HL-60/S4 treated with phorbol 12-myristate 13-acetate at 8.2 ng/mL for 4 days and 3 days (cell line): ENCODE measurements at regions not wholly inside any gene's neighbourhood (a gene's known extent, or its start where the extent isn't known, plus 50 kb on each side); places are given as distances from the start of the nearest gene placed in this dataset.
"Not testable (repeated sequence)": the region's sequence is repeated elsewhere in the genome, so short reads cannot be mapped to it uniquely, and the experiment has no call there.

Experiments used
- in situ Hi-C: fragments of 300-500 bp; cut with MboI; formaldehyde crosslinking; loops from 2 replicates; pipeline ENCODE4 v1.15.0; 2022; ENCODE audit warnings: low sequenced_read_pairs

- in situ Hi-C loops: no loop called here
Observed at GRCh38 chr5:147075187-147075586, 159.6 kb upstream of the STK32A start.

- in situ Hi-C loops: no loop called here
Observed at GRCh38 chr5:147080391-147080790, 154.4 kb upstream of the STK32A start.

GRCh38 chr5:147081311-147081764 is 153.5 kb upstream of the STK32A start:
- in situ Hi-C loops: no loop called here

- in situ Hi-C loops: no loop called here
Observed at GRCh38 chr5:147084702-147085101, 150.1 kb upstream of the STK32A start.

DNA sequence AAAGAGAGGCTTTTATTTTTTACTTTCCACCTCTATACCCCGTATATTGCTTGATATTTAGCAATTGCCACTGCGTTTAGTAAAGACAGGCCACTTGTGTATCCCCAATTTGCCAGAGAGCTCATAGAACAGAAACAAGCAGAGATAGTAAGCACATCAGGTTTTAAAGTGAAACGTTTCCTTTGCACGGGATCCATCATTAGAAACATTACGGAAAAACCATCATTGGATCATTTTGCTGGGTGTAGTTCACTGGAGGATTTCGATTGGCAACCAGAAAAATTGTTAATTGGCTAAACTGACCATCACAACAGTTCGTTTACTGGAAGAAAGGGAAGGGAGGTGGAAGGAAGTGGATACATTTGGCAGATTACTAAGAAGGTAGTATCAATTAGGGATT is 149.4 kb upstream of the STK32A start:
- in situ Hi-C loops: no loop called here

DNA sequence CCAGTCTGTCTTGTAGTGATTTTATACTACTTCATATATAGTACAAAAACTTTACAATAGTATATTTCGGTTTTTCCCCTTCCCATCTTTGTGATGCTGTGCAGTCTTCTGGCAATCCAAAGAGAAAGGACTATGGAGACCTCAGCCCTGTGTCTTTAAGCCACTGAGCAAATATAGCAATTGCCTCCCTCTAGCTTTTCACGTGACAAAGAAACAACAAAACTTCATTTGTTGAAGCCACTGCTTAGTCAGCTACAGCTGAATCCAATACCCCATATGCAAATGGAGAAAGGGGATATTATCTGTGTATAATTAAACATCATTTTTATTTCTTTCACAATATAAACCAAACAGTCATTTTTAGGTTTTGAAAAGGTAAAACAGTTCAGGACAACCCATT is 142.8 kb upstream of the STK32A start:
- in situ Hi-C loops: no loop called here

DNA sequence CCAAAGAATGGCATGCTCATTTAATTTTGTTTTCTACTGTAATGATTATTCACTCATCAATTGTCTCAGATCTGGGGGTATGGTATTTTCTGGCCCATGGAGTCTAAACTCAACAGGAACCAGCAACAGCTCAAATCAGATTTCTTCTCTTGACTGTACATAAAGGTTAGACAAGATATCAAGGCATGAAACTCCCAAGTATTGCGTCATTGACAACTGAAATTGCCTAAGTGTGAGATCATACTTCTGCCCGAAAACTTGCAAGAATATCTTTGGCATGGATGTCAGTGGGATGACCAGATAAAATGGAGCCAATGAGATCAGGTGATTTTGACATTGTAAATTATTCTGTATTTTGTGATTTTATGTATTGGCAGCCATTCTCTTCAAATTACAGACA is 141.7 kb upstream of the STK32A start:
- in situ Hi-C loops: no loop called here

- in situ Hi-C loops: no loop called here
Observed at GRCh38 chr5:147095740-147096139, 139.1 kb upstream of the STK32A start.

DNA sequence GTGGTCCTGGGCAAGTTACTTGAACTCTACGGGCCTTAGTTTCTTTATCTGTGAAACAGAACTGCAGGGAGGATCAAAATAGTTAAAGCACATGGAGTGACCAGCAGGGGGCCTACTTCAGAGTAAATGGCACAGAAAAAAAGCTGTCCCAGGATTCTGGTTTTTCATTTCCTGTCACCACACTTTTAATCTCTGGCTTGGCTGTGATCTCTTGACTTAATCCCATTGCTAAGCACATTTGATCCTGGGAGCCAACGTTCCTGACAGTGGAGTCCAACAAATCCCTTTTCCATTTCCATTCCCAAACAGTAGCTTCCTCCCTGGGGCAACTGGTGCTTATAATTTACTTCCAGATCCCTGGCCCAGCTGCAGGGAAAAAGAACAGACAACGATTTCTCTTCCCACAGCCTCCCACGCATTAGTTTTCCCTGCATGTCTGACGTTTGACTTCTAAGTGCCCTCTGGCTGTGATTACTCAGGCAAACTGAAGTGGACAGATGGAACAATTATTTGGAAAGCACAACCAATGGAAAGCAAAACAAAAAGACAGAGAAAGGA is 136.5 kb upstream of the STK32A start:
- in situ Hi-C loops: no loop called here

GRCh38 chr5:147101659-147102369 is 133.0 kb upstream of the STK32A start:
- in situ Hi-C loops: no loop called here

GRCh38 chr5:147112899-147113298 is 121.9 kb upstream of the STK32A start:
- in situ Hi-C loops: no loop called here

DNA sequence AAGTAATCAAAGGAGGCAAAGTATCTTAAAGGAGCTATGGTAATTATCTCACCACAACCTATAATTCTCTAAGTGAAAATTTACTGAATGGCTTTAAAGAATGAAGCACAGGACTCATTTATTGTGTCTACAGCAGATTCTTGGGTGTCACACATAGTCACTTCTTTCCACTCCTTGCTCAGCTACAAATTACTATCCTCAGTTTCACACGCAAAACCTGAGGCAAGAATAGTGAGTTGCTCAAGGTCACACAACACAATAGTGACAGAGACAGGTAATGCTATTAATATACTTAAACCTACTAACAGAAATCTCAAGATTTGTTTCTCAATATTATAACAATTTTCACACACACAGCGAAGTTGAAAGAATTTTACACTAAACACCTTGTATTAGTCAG is 120.9 kb upstream of the STK32A start:
- in situ Hi-C loops: no loop called here

DNA sequence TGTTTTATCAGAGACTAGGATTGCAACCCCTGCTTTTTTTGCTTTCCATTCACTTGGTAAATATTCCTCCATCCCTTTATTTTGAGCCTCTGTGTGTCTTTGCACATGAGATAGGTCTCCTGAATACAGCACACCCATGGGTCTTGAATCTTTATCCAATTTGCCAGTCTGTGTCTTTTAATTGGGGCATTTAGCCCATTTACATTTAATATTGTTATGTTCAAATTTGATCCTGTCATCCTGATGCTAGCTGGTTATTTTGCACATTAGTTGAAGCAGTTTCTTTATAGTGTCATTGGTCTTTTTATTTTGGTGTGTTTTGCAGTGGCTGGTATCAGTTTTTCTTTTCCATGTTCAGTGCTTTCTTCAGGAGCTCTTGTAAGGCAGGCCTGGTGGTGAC is 95.1 kb upstream of the STK32A start:
- in situ Hi-C loops: not testable (repeated sequence)

DNA sequence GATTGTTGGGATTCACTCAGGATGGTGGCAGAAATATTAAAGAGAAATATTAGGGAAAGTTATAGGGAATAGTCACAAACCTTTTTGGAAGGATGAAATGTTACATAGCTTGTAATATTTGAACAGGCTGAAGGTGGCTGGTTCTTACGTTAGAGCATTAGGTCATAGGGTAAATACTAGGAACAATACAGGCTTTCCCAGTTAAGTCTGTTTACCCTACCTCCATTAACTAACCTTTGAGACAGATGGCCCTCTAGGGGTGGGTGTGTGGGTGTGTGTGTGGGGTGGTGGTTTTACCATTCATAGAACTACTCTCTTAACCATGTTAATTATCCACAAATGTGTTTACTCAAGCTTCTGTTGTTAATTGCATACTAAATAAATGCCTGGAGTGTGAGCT is 94.3 kb upstream of the STK32A start:
- in situ Hi-C loops: no loop called here

DNA sequence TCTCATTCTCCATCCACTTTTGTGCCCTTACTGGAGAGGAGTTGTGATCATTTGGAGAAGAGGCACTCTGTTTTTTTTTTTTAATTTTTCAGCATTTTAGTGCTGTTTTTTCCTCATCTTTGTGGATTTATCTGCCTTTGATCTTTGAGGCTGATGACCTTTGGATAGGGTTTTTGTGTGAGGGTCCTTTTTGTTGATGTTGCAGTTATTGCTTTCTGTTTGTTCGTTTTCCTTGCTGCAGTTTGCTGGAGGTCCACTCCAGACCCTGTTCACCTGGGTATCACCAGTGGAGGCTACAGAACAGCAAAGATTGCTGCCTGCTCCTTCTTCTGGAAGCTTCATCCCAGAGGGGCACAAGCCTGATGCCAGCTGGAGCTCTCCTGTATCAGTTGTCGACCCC is 93.2 kb upstream of the STK32A start:
- in situ Hi-C loops: not testable (repeated sequence)

GRCh38 chr5:147143215-147143614 is 91.6 kb upstream of the STK32A start:
- in situ Hi-C loops: no loop called here

- in situ Hi-C loops: no loop called here
Observed at GRCh38 chr5:147145328-147145727, 89.5 kb upstream of the STK32A start.

GRCh38 chr5:147148715-147149114 is 86.1 kb upstream of the STK32A start:
- in situ Hi-C loops: no loop called here

- in situ Hi-C loops: no loop called here
Observed at GRCh38 chr5:147152086-147152485, 82.7 kb upstream of the STK32A start.

- in situ Hi-C loops: no loop called here
Observed at GRCh38 chr5:147154809-147155208, 80.0 kb upstream of the STK32A start.

GRCh38 chr5:147156012-147156411 is 78.8 kb upstream of the STK32A start:
- in situ Hi-C loops: no loop called here

GRCh38 chr5:147160902-147161700 is 73.7 kb upstream of the STK32A start:
- in situ Hi-C loops: no loop called here
